ENCODE measurements at regions not wholly inside any gene's neighbourhood (a gene's known extent, or its start where the extent isn't known, plus 50 kb on each side); places are given as distances from the start of the nearest gene placed in this dataset.

GRCh38 chr12:4041187-4041885, 168.1 kb upstream of the PARP11 start:
- H3K27me3 Mint-ChIP-seq: peaks cover 38% of the 10 kb centered on the region
- no peak overlapping the region for H3K27ac Mint-ChIP-seq (ENCODE audit: low read depth)
- ATAC-seq (replicated peaks; ENCODE audit: extremely low read depth, poor library complexity, severe bottlenecking) (no peak), DNase-seq (ENCODE audit: low spot score in 2 of 2) (no peak)
- H3K36me3 Mint-ChIP-seq (ENCODE audit: insufficient read depth): peaks cover 2% of the 10 kb centered on the region
- H3K9me3 Mint-ChIP-seq: no peaks in the 10 kb centered on the region
- no peak overlapping the region for H3K4me3 Mint-ChIP-seq
- no peaks in the 10 kb centered on the region for H3K4me1 Mint-ChIP-seq

GRCh38 chr12:4039931-4040330, 166.7 kb upstream of the PARP11 start:
- Mint-ChIP-seq H3K4me3 (no peak overlapping the region), H3K27ac (ENCODE audit: low read depth) (no peak overlapping the region), H3K4me1 (no peaks in the 10 kb centered on the region), H3K9me3 (no peaks in the 10 kb centered on the region), H3K36me3 (ENCODE audit: insufficient read depth) (peaks cover 2% of the 10 kb centered on the region), H3K27me3 (peaks cover 30% of the 10 kb centered on the region)
- no peak for DNase-seq (ENCODE audit: low spot score in 2 of 2)
- ATAC-seq (replicated peaks; ENCODE audit: extremely low read depth, poor library complexity, severe bottlenecking): no peak

GRCh38 chr12:4037747-4038312, 164.6 kb upstream of the PARP11 start:
- DNase-seq (ENCODE audit: low spot score in 2 of 2) (no peak), ATAC-seq (replicated peaks; ENCODE audit: extremely low read depth, poor library complexity, severe bottlenecking) (no peak)
- no peak overlapping the region for H3K27ac Mint-ChIP-seq (ENCODE audit: low read depth)

GRCh38 chr12:4036671-4037271, 163.6 kb upstream of the PARP11 start:
- H3K4me1 Mint-ChIP-seq: no peaks in the 10 kb centered on the region
- H3K27ac Mint-ChIP-seq (ENCODE audit: low read depth): no peak overlapping the region
- H3K27me3 Mint-ChIP-seq: peaks cover 22% of the 10 kb centered on the region
- no peak overlapping the region for H3K4me3 Mint-ChIP-seq
- no peak for ATAC-seq (replicated peaks; ENCODE audit: extremely low read depth, poor library complexity, severe bottlenecking)
- no peak for DNase-seq (ENCODE audit: low spot score in 2 of 2)
- no peaks in the 10 kb centered on the region for H3K36me3 Mint-ChIP-seq (ENCODE audit: insufficient read depth)
- no peaks in the 10 kb centered on the region for H3K9me3 Mint-ChIP-seq

More at GRCh38 chr12:4037747-4038312, 164.6 kb upstream of the PARP11 start:
- Mint-ChIP-seq H3K27me3 (peaks cover 22% of the 10 kb centered on the region), H3K9me3 (no peaks in the 10 kb centered on the region), H3K4me1 (no peaks in the 10 kb centered on the region), H3K4me3 (no peak overlapping the region), H3K36me3 (ENCODE audit: insufficient read depth) (no peaks in the 10 kb centered on the region)

GRCh38 chr12:4034921-4035320, 161.7 kb upstream of the PARP11 start:
- Mint-ChIP-seq H3K9me3 (no peaks in the 10 kb centered on the region), H3K27me3 (peaks cover 30% of the 10 kb centered on the region), H3K27ac (ENCODE audit: low read depth) (no peak overlapping the region), H3K4me1 (peaks cover 8% of the 10 kb centered on the region), H3K4me3 (no peak overlapping the region), H3K36me3 (ENCODE audit: insufficient read depth) (peaks cover 3% of the 10 kb centered on the region)
- ATAC-seq (replicated peaks; ENCODE audit: extremely low read depth, poor library complexity, severe bottlenecking): no peak
- DNase-seq (ENCODE audit: low spot score in 2 of 2): no peak

- Mint-ChIP-seq H3K9me3 (no peaks in the 10 kb centered on the region), H3K36me3 (ENCODE audit: insufficient read depth) (peaks cover 3% of the 10 kb centered on the region), H3K4me3 (no peak overlapping the region), H3K27ac (ENCODE audit: low read depth) (no peak overlapping the region), H3K4me1 (peaks cover 11% of the 10 kb centered on the region), H3K27me3 (peaks cover 28% of the 10 kb centered on the region)
- DNase-seq (ENCODE audit: low spot score in 2 of 2): no peak
- ATAC-seq (replicated peaks; ENCODE audit: extremely low read depth, poor library complexity, severe bottlenecking): no peak
Measured at GRCh38 chr12:4032924-4033615, 159.9 kb upstream of the PARP11 start.

GRCh38 chr12:4031703-4032291, 158.6 kb upstream of the PARP11 start:
- H3K27me3 Mint-ChIP-seq: peaks cover 15% of the 10 kb centered on the region
- no peak for DNase-seq (ENCODE audit: low spot score in 2 of 2)

GRCh38 chr12:4030929-4031702, 157.9 kb upstream of the PARP11 start:
- ATAC-seq (replicated peaks; ENCODE audit: extremely low read depth, poor library complexity, severe bottlenecking) (peak; percentile 87), DNase-seq (ENCODE audit: low spot score in 2 of 2) (peak; percentile 27 to 39)
- Mint-ChIP-seq H3K27me3 (peaks cover 10% of the 10 kb centered on the region), H3K4me1 (peaks cover 19% of the 10 kb centered on the region), H3K9me3 (no peaks in the 10 kb centered on the region), H3K27ac (ENCODE audit: low read depth) (no peak overlapping the region), H3K36me3 (ENCODE audit: insufficient read depth) (peaks cover 3% of the 10 kb centered on the region), H3K4me3 (peak overlapping the region; percentile 66)

More at GRCh38 chr12:4031703-4032291, 158.6 kb upstream of the PARP11 start:
- peaks cover 3% of the 10 kb centered on the region for H3K36me3 Mint-ChIP-seq (ENCODE audit: insufficient read depth)
- no peak overlapping the region for H3K27ac Mint-ChIP-seq (ENCODE audit: low read depth)
- H3K9me3 Mint-ChIP-seq: no peaks in the 10 kb centered on the region
- H3K4me1 Mint-ChIP-seq: peaks cover 19% of the 10 kb centered on the region
- ATAC-seq (replicated peaks; ENCODE audit: extremely low read depth, poor library complexity, severe bottlenecking): no peak
- H3K4me3 Mint-ChIP-seq: peak overlapping the region; percentile 50

GRCh38 chr12:4027412-4027811, 154.2 kb upstream of the PARP11 start:
- Mint-ChIP-seq H3K27ac (ENCODE audit: low read depth) (peak overlapping the region; percentile 20), H3K4me1 (peaks cover 19% of the 10 kb centered on the region), H3K27me3 (peaks cover 10% of the 10 kb centered on the region), H3K9me3 (no peaks in the 10 kb centered on the region), H3K4me3 (peak overlapping the region; percentile 50), H3K36me3 (ENCODE audit: insufficient read depth) (peaks cover 3% of the 10 kb centered on the region)
- peak; percentile 47 for ATAC-seq (replicated peaks; ENCODE audit: extremely low read depth, poor library complexity, severe bottlenecking)
- DNase-seq (ENCODE audit: low spot score in 2 of 2): peak in 1 of 2 donors; percentile 15

- Mint-ChIP-seq H3K27me3 (peaks cover 16% of the 10 kb centered on the region), H3K36me3 (ENCODE audit: insufficient read depth) (peaks cover 3% of the 10 kb centered on the region)
Measured at GRCh38 chr12:4026517-4026916, 153.3 kb upstream of the PARP11 start.

GRCh38 chr12:4026020-4026358, 152.8 kb upstream of the PARP11 start:
- H3K4me1 Mint-ChIP-seq: peaks cover 19% of the 10 kb centered on the region
- DNase-seq (ENCODE audit: low spot score in 2 of 2) (no peak), ATAC-seq (replicated peaks; ENCODE audit: extremely low read depth, poor library complexity, severe bottlenecking) (no peak)
- H3K4me3 Mint-ChIP-seq: no peak overlapping the region
- H3K9me3 Mint-ChIP-seq: no peaks in the 10 kb centered on the region
- no peak overlapping the region for H3K27ac Mint-ChIP-seq (ENCODE audit: low read depth)
- H3K36me3 Mint-ChIP-seq (ENCODE audit: insufficient read depth): peaks cover 3% of the 10 kb centered on the region
- H3K27me3 Mint-ChIP-seq: peaks cover 21% of the 10 kb centered on the region

More at GRCh38 chr12:4026517-4026916, 153.3 kb upstream of the PARP11 start:
- Mint-ChIP-seq H3K4me3 (no peak overlapping the region), H3K27ac (ENCODE audit: low read depth) (no peak overlapping the region), H3K4me1 (peaks cover 19% of the 10 kb centered on the region), H3K9me3 (no peaks in the 10 kb centered on the region)
- DNase-seq (ENCODE audit: low spot score in 2 of 2): no peak
- ATAC-seq (replicated peaks; ENCODE audit: extremely low read depth, poor library complexity, severe bottlenecking): no peak

All from central memory CD8-positive, alpha-beta T cell (primary cell).